Loucy (cell line): ENCODE measurements at regions not wholly inside any gene's neighbourhood (a gene's known extent, or its start where the extent isn't known, plus 50 kb on each side); places are given as distances from the start of the nearest gene placed in this dataset.

ENCODE experiments used
- H2AFZ ChIP-seq: fragments of 200-600 bp; sonication (generic); 2 replicates; pipeline ENCODE4 v1.6.0; 2016; ENCODE audit warnings: antibody characterized with exemption, mild to moderate bottlenecking, low read length, moderate library complexity
- H3F3A ChIP-seq: fragments of 200-600 bp; 2 replicates; pipeline ENCODE4 v1.6.0; 2016; ENCODE audit warnings: antibody characterized with exemption, low read depth, mild to moderate bottlenecking
- H3K27me3 ChIP-seq: fragments of 200-600 bp; sonication (generic); 2 replicates; pipeline ENCODE4 v1.6.1; 2014; ENCODE audit warnings: low read length, mild to moderate bottlenecking; ENCODE audit not compliant: insufficient read depth, poor library complexity, severe bottlenecking
- H3K36me3 ChIP-seq: fragments of 200-600 bp; sonication (generic); 2 replicates; pipeline ENCODE4 v1.6.1; 2016; ENCODE audit warnings: low read length; ENCODE audit not compliant: insufficient read depth
- H3K4me1 ChIP-seq: fragments of 200-600 bp; sonication (generic); 2 replicates; pipeline ENCODE4 v1.5.1; 2014; ENCODE audit warnings: low read length, mild to moderate bottlenecking; ENCODE audit not compliant: insufficient read depth, poor library complexity, severe bottlenecking
- H3K4me2 ChIP-seq: fragments of 200-600 bp; sonication (generic); 2 replicates; pipeline ENCODE4 v1.6.0; 2014; ENCODE audit warnings: antibody characterized with exemption, low read length, low read depth, mild to moderate bottlenecking; ENCODE audit not compliant: poor library complexity, severe bottlenecking
- H3K4me3 ChIP-seq: fragments of 200-600 bp; sonication (generic); 2 replicates; pipeline ENCODE4 v1.5.1; 2014; ENCODE audit warnings: low read length, mild to moderate bottlenecking, mixed read lengths; ENCODE audit not compliant: poor library complexity, severe bottlenecking
- H3K79me2 ChIP-seq: fragments of 200-600 bp; sonication (generic); 2 replicates; pipeline ENCODE4 v1.6.1; 2014; ENCODE audit warnings: low read length; ENCODE audit not compliant: insufficient read depth
- H3K9ac ChIP-seq: fragments of 200-600 bp; sonication (generic); 2 replicates; pipeline ENCODE4 v1.6.0; 2014; ENCODE audit warnings: mild to moderate bottlenecking, low read depth, low read length, moderate library complexity; ENCODE audit not compliant: poor library complexity, severe bottlenecking
- H3K9me2 ChIP-seq: fragments of 200-600 bp; sonication (generic); replicated peaks from 2 replicates; pipeline ENCODE4 v1.6.1; 2016; ENCODE audit warnings: low read depth, low read length, mixed read lengths
- H3K9me3 ChIP-seq: fragments of 200-600 bp; sonication (generic); 2 replicates; pipeline ENCODE4 v1.6.1; 2014; ENCODE audit warnings: mild to moderate bottlenecking, antibody characterized with exemption, low read length, low read depth; ENCODE audit not compliant: insufficient read depth
- H4K20me1 ChIP-seq: fragments of 200-600 bp; sonication (generic); 2 replicates; pipeline ENCODE4 v1.6.0; 2014; ENCODE audit warnings: antibody characterized with exemption, low read length, mild to moderate bottlenecking; ENCODE audit not compliant: insufficient read depth, poor library complexity, severe bottlenecking
- EZH2phosphoT487 ChIP-seq: fragments of 200-600 bp; IDR thresholded peaks from 2 replicates; pipeline ENCODE4 v1.6.1; 2018; ENCODE audit warnings: antibody characterized with exemption, mild to moderate bottlenecking, moderate library complexity, borderline replicate concordance
- TF ChIP-seq, protein P1 (sequence below): fragments of 200-600 bp; sonication (generic); conservative IDR thresholded peaks from 2 replicates; pipeline ENCODE4 v1.5.1; 2014; ENCODE audit warnings: mild to moderate bottlenecking, antibody characterized with exemption, low read length

DNA sequence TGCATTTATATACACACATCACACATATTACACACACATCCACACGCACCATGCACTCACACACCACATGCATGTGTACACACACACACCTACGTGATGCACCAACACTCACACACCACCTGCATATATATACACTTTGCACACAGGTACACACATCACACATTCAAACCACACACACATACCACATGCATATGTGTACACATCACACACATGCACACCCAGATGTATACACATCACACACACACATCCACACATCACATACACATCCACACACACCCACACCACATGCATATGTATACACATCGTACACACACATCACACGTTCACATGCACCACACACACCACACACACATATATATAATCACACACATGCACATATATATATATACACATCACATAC, 281.8 kb downstream of the IRF8 start:
- no peak for TF ChIP-seq EZH2phosphoT487
- TF ChIP-seq, protein P1, sequence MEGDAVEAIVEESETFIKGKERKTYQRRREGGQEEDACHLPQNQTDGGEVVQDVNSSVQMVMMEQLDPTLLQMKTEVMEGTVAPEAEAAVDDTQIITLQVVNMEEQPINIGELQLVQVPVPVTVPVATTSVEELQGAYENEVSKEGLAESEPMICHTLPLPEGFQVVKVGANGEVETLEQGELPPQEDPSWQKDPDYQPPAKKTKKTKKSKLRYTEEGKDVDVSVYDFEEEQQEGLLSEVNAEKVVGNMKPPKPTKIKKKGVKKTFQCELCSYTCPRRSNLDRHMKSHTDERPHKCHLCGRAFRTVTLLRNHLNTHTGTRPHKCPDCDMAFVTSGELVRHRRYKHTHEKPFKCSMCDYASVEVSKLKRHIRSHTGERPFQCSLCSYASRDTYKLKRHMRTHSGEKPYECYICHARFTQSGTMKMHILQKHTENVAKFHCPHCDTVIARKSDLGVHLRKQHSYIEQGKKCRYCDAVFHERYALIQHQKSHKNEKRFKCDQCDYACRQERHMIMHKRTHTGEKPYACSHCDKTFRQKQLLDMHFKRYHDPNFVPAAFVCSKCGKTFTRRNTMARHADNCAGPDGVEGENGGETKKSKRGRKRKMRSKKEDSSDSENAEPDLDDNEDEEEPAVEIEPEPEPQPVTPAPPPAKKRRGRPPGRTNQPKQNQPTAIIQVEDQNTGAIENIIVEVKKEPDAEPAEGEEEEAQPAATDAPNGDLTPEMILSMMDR, result no peak
- no peaks in the 10 kb centered on the region for H3K9me2 ChIP-seq
- H3K4me1 ChIP-seq, result no peaks in the 10 kb centered on the region
- no peaks in the 10 kb centered on the region for H3K27me3 ChIP-seq
- H3K9me3 ChIP-seq, result no peaks in the 10 kb centered on the region
- no peak overlapping the region for H3K4me2 ChIP-seq
- H4K20me1 ChIP-seq, result no peaks in the 10 kb centered on the region
- H3K79me2 ChIP-seq, result no peaks in the 10 kb centered on the region
- H3K36me3 ChIP-seq, result no peaks in the 10 kb centered on the region
- no peak overlapping the region for H3K4me3 ChIP-seq
- H3F3A ChIP-seq, result no peaks in the 10 kb centered on the region
- no peak overlapping the region for H2AFZ ChIP-seq
- H3K9ac ChIP-seq, result no peak overlapping the region

DNA sequence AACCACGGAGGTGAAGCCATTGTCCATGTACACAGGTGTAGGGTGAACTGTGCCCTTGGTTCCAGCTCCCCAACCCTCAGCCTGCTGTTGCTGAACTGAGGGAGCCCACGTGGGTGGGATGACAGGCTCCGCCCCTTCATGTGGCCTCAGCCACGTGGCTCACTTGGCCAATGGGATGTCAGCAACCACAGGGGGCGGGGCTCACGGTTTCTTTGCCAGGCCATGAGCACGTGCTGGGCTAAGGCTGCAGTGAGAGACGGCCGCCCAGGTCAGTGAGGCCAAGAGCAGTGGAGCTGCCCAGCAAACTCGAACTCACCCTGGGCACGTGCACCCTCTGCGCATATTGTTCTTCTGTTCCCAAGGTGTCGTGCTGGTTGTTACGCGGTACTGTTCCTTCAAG, 282.6 kb downstream of the IRF8 start:
- Histone ChIP-seq H4K20me1 (no peaks in the 10 kb centered on the region), H3K4me2 (no peak overlapping the region), H3K4me3 (no peak overlapping the region), H3K27me3 (no peaks in the 10 kb centered on the region), H3K9me3 (no peaks in the 10 kb centered on the region), H3K9ac (no peak overlapping the region), H3F3A (no peaks in the 10 kb centered on the region), H2AFZ (no peak overlapping the region), H3K9me2 (no peaks in the 10 kb centered on the region), H3K36me3 (no peaks in the 10 kb centered on the region), H3K4me1 (no peaks in the 10 kb centered on the region), H3K79me2 (no peaks in the 10 kb centered on the region)
- no peak for TF ChIP-seq EZH2phosphoT487

DNA sequence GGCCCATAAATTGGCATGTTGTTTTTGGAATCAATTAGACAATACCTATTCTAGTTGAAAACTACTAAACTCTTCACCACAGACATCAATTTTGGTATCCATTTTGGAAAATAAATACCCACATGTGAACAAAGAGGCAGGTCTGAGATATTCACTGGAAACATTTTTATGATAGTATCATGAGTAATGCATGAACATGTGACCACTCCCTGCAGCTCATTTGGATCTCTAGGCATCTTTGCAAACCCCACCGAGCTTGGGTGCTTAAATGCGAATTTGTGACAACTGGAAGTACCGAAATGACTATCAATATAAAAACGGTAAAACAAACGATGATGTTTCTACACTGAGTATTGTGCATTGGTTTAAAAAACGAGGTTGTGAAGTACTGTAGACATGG, 285.2 kb downstream of the IRF8 start:
- no peaks in the 10 kb centered on the region for H4K20me1 ChIP-seq
- no peak overlapping the region for H3K4me2 ChIP-seq
- H3K9me2 ChIP-seq, result no peaks in the 10 kb centered on the region
- H3K79me2 ChIP-seq, result no peaks in the 10 kb centered on the region
- H2AFZ ChIP-seq, result no peak overlapping the region
- no peaks in the 10 kb centered on the region for H3K27me3 ChIP-seq
- no peak overlapping the region for H3K4me3 ChIP-seq
- no peak overlapping the region for H3K9ac ChIP-seq
- no peak for TF ChIP-seq EZH2phosphoT487
- TF ChIP-seq, protein P1, result no peak
- no peaks in the 10 kb centered on the region for H3K9me3 ChIP-seq
- H3K36me3 ChIP-seq, result no peaks in the 10 kb centered on the region
- H3K4me1 ChIP-seq, result no peaks in the 10 kb centered on the region
- no peaks in the 10 kb centered on the region for H3F3A ChIP-seq

DNA sequence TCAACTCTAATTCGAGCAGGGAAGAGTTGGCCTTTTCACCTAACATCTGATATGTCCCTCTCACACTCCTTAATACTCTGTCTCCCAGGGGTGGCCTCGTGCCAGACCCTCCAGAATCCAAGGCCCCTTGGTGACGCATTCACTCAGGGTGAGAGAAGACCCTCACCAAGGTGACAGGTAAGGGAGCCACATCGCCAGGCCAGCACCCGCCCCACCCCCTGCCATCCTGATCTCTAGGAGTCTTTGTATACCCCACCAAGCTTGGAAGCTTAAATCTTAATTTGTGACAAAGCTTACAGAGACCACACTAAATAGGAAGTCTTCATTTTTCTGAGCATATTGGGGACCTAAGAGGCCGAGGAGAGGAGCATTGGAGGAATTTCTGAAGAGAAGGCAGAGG, 286.1 kb downstream of the IRF8 start:
- Histone ChIP-seq H3K4me2 (no peak overlapping the region), H2AFZ (no peak overlapping the region), H3K9ac (no peak overlapping the region), H3K4me3 (no peak overlapping the region), H3K27me3 (no peaks in the 10 kb centered on the region), H3K9me3 (no peaks in the 10 kb centered on the region), H3K79me2 (no peaks in the 10 kb centered on the region), H3F3A (no peaks in the 10 kb centered on the region), H4K20me1 (no peaks in the 10 kb centered on the region), H3K9me2 (no peaks in the 10 kb centered on the region), H3K36me3 (no peaks in the 10 kb centered on the region), H3K4me1 (no peaks in the 10 kb centered on the region)
- TF ChIP-seq EZH2phosphoT487, result no peak
- TF ChIP-seq, protein P1, result no peak
